HEK293 (cell line): ENCODE measurements at regions not wholly inside any gene's neighbourhood (a gene's known extent, or its start where the extent isn't known, plus 50 kb on each side); places are given as distances from the start of the nearest gene placed in this dataset.

Experiments used
- ATF2 ChIP-seq: fragments of 450-650 bp; formaldehyde crosslinking; IDR thresholded peaks from 2 replicates; pipeline ENCODE4 v1.5.1; 2016; ENCODE audit warnings: missing biosample characterization, missing genetic modification characterization, low read depth
- FEZF1 ChIP-seq: fragments of 450-650 bp; formaldehyde crosslinking; IDR thresholded peaks from 2 replicates; pipeline ENCODE4 v1.5.1; 2016; ENCODE audit warnings: missing biosample characterization, missing genetic modification characterization
- PBX3 ChIP-seq: sonication (generic); formaldehyde crosslinking; IDR thresholded peaks from 2 replicates; pipeline ENCODE4 v1.8.1; 2022; ENCODE audit warnings: mild to moderate bottlenecking, moderate library complexity, missing genetic modification reagents
- ZBTB21 ChIP-seq: fragments of 450-650 bp; formaldehyde crosslinking; IDR thresholded peaks from 2 replicates; pipeline ENCODE4 v1.5.1; 2017; ENCODE audit warnings: missing biosample characterization, missing genetic modification characterization
- ZNF157 ChIP-seq: fragments of 450-650 bp; formaldehyde crosslinking; IDR thresholded peaks from 2 replicates; pipeline ENCODE4 v1.5.1; 2016; ENCODE audit warnings: missing biosample characterization, missing genetic modification characterization
- ZNF16 ChIP-seq: fragments of 450-650 bp; formaldehyde crosslinking; IDR thresholded peaks from 2 replicates; pipeline ENCODE4 v1.5.1; 2016; ENCODE audit warnings: low read depth, missing biosample characterization, missing genetic modification characterization
- ZNF223 ChIP-seq: fragments of 450-650 bp; formaldehyde crosslinking; IDR thresholded peaks from 2 replicates; pipeline ENCODE4 v1.5.1; 2016; ENCODE audit warnings: missing biosample characterization, missing genetic modification characterization
- ZNF449 ChIP-seq: fragments of 450-650 bp; formaldehyde crosslinking; IDR thresholded peaks from 2 replicates; pipeline ENCODE4 v1.5.1; 2017; ENCODE audit warnings: missing biosample characterization, mild to moderate bottlenecking, missing genetic modification characterization, moderate library complexity
- ZNF776 ChIP-seq: fragments of 450-650 bp; formaldehyde crosslinking; IDR thresholded peaks from 2 replicates; pipeline ENCODE4 v1.5.0; 2017; ENCODE audit warnings: missing biosample characterization, missing genetic modification characterization, borderline replicate concordance
- ZNF785 ChIP-seq: fragments of 450-650 bp; formaldehyde crosslinking; IDR thresholded peaks from 2 replicates; pipeline ENCODE4 v1.5.1; 2016; ENCODE audit warnings: missing biosample characterization, missing genetic modification characterization
- ZNF830 ChIP-seq: fragments of 450-650 bp; IDR thresholded peaks from 2 replicates; pipeline ENCODE4 v1.5.0; 2018; ENCODE audit warnings: missing biosample characterization, missing genetic modification characterization, low read depth, mild to moderate bottlenecking, moderate library complexity
- TF ChIP-seq, protein P1 (sequence below): fragments of 450-650 bp; formaldehyde crosslinking; IDR thresholded peaks from 2 replicates; pipeline ENCODE4 v1.5.1; 2016; ENCODE audit warnings: missing biosample characterization, missing genetic modification characterization
- TF ChIP-seq, protein P2 (sequence below): fragments of 450-650 bp; formaldehyde crosslinking; IDR thresholded peaks from 2 replicates; pipeline ENCODE4 v1.5.1; 2016; ENCODE audit warnings: missing biosample characterization, missing genetic modification characterization
- TF ChIP-seq, protein P3 (sequence below): fragments of 450-650 bp; formaldehyde crosslinking; IDR thresholded peaks from 2 replicates; pipeline ENCODE4 v1.5.1; 2016; ENCODE audit warnings: missing biosample characterization, missing genetic modification characterization

- TF ChIP-seq FEZF1 (tag by site-specific recombination) (no peak), PBX3 (CRISPR knock-in tag) (no peak), ZNF785 (no peak), ZNF449 (tag by site-specific recombination) (no peak), ZNF16 (no peak), ZNF157 (tag by site-specific recombination) (no peak), ZNF776 (tag by site-specific recombination) (no peak), ATF2 (tag by site-specific recombination) (no peak), ZBTB21 (tag by site-specific recombination) (no peak), ZNF830 (tag by site-specific recombination) (no peak), ZNF223 (tag by site-specific recombination) (no peak)
- TF ChIP-seq, protein P1, sequence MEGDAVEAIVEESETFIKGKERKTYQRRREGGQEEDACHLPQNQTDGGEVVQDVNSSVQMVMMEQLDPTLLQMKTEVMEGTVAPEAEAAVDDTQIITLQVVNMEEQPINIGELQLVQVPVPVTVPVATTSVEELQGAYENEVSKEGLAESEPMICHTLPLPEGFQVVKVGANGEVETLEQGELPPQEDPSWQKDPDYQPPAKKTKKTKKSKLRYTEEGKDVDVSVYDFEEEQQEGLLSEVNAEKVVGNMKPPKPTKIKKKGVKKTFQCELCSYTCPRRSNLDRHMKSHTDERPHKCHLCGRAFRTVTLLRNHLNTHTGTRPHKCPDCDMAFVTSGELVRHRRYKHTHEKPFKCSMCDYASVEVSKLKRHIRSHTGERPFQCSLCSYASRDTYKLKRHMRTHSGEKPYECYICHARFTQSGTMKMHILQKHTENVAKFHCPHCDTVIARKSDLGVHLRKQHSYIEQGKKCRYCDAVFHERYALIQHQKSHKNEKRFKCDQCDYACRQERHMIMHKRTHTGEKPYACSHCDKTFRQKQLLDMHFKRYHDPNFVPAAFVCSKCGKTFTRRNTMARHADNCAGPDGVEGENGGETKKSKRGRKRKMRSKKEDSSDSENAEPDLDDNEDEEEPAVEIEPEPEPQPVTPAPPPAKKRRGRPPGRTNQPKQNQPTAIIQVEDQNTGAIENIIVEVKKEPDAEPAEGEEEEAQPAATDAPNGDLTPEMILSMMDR (tag by site-specific recombination) = no peak
- TF ChIP-seq, protein P2, sequence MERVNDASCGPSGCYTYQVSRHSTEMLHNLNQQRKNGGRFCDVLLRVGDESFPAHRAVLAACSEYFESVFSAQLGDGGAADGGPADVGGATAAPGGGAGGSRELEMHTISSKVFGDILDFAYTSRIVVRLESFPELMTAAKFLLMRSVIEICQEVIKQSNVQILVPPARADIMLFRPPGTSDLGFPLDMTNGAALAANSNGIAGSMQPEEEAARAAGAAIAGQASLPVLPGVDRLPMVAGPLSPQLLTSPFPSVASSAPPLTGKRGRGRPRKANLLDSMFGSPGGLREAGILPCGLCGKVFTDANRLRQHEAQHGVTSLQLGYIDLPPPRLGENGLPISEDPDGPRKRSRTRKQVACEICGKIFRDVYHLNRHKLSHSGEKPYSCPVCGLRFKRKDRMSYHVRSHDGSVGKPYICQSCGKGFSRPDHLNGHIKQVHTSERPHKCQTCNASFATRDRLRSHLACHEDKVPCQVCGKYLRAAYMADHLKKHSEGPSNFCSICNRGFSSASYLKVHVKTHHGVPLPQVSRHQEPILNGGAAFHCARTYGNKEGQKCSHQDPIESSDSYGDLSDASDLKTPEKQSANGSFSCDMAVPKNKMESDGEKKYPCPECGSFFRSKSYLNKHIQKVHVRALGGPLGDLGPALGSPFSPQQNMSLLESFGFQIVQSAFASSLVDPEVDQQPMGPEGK (tag by site-specific recombination) = no peak
- TF ChIP-seq, protein P3, sequence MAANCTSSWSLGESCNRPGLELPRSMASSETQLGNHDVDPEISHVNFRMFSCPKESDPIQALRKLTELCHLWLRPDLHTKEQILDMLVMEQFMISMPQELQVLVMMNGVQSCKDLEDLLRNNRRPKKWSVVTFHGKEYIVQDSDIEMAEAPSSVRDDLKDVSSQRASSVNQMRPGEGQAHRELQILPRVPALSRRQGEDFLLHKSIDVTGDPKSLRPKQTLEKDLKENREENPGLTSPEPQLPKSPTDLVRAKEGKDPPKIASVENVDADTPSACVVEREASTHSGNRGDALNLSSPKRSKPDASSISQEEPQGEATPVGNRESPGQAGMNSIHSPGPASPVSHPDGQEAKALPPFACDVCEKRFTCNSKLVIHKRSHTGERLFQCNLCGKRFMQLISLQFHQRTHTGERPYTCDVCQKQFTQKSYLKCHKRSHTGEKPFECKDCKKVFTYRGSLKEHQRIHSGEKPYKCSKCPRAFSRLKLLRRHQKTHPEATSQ (tag by site-specific recombination) = no peak
Observed at GRCh38 chr1:197845886-197846285, 56.5 kb upstream of the C1orf53 start.
